HL-60 (cell line): ENCODE measurements at regions not wholly inside any gene's neighbourhood (a gene's known extent, or its start where the extent isn't known, plus 50 kb on each side); places are given as distances from the start of the nearest gene placed in this dataset.

ENCODE experiments used
- GABPA ChIP-seq: IDR thresholded peaks from 2 replicates; pipeline ENCODE4 v1.6.1; 2012; ENCODE audit warnings: low read depth
- POLR2AphosphoS5 ChIP-seq: IDR thresholded peaks from 2 replicates; pipeline ENCODE4 v1.6.1; 2012; ENCODE audit warnings: low read depth
- REST ChIP-seq: IDR thresholded peaks from 2 replicates; pipeline ENCODE4 v1.6.1; 2012; ENCODE audit warnings: low read depth; ENCODE audit not compliant: insufficient replicate concordance
- TF ChIP-seq, protein P1 (sequence below): IDR thresholded peaks from one replicate; pipeline ENCODE4 v1.5.1; 2011; ENCODE audit warnings: low read length, control low read depth, inconsistent platforms; ENCODE audit not compliant: insufficient read depth

- TF ChIP-seq, protein P1, sequence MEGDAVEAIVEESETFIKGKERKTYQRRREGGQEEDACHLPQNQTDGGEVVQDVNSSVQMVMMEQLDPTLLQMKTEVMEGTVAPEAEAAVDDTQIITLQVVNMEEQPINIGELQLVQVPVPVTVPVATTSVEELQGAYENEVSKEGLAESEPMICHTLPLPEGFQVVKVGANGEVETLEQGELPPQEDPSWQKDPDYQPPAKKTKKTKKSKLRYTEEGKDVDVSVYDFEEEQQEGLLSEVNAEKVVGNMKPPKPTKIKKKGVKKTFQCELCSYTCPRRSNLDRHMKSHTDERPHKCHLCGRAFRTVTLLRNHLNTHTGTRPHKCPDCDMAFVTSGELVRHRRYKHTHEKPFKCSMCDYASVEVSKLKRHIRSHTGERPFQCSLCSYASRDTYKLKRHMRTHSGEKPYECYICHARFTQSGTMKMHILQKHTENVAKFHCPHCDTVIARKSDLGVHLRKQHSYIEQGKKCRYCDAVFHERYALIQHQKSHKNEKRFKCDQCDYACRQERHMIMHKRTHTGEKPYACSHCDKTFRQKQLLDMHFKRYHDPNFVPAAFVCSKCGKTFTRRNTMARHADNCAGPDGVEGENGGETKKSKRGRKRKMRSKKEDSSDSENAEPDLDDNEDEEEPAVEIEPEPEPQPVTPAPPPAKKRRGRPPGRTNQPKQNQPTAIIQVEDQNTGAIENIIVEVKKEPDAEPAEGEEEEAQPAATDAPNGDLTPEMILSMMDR = no peak
- TF ChIP-seq GABPA (no peak), POLR2AphosphoS5 (no peak), REST (no peak)
Measured at GRCh38 chr6:19972221-19972620, 135.1 kb downstream of the ID4 start.
